Right lobe of liver (tissue), 4 donors: ENCODE measurements at regions not wholly inside any gene's neighbourhood (a gene's known extent, or its start where the extent isn't known, plus 50 kb on each side); places are given as distances from the start of the nearest gene placed in this dataset.

Experiments
- POLR2A ChIP-seq: fragments of 450-650 bp; IDR thresholded peaks from one replicate; pipeline ENCODE4 v1.6.1; 2017; ENCODE audit warnings: antibody characterized with exemption, mild to moderate bottlenecking
- TF ChIP-seq, protein P1 (sequence below), 4 donors: fragments of 200-600 bp in 3 of 4; fragments of 450-650 bp in 1 of 4; IDR thresholded peaks; one replicate each; pipeline versions ENCODE4 v1.5.1 to v1.8.0; 2016 to 2022; ENCODE audit warnings: antibody characterized with exemption in 4 of 4, mild to moderate bottlenecking in 2 of 4
- donor health status: DM: no; HTN: no; CAD: no.
- donor health status: DM: no; HTN: no; CAD: no.
- donor health status: DM: no; HTN: yes; CAD: no.

DNA sequence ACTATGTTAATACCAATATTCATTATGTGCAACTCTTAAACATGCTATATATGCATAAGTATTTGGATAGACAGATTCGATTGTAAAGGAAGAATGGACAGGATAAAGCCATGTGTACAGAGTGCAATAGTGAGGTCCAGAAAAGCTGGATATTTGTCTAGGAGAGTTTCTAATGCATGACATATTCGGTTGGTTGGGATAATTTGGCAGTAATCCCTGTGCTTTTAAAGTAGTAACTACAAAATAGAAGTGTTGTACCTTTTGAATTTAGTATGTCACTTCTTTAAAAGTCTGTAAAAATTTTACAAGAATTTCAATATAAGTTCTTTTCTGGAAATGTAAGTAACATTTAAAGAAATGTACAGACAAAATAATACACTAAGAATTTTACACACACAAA, 774.5 kb downstream of the USP25 start:
- TF ChIP-seq, protein P1, sequence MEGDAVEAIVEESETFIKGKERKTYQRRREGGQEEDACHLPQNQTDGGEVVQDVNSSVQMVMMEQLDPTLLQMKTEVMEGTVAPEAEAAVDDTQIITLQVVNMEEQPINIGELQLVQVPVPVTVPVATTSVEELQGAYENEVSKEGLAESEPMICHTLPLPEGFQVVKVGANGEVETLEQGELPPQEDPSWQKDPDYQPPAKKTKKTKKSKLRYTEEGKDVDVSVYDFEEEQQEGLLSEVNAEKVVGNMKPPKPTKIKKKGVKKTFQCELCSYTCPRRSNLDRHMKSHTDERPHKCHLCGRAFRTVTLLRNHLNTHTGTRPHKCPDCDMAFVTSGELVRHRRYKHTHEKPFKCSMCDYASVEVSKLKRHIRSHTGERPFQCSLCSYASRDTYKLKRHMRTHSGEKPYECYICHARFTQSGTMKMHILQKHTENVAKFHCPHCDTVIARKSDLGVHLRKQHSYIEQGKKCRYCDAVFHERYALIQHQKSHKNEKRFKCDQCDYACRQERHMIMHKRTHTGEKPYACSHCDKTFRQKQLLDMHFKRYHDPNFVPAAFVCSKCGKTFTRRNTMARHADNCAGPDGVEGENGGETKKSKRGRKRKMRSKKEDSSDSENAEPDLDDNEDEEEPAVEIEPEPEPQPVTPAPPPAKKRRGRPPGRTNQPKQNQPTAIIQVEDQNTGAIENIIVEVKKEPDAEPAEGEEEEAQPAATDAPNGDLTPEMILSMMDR (IDR thresholded peaks at IDR 0.05): no peak
- no peak for TF ChIP-seq POLR2A
